Body of pancreas (tissue), 4 donors: ENCODE measurements at regions not wholly inside any gene's neighbourhood (a gene's known extent, or its start where the extent isn't known, plus 50 kb on each side); places are given as distances from the start of the nearest gene placed in this dataset.

Experiments used
- CTCF ChIP-seq, 7 experiments: fragments of 450-650 bp in 4 of 7; fragments of 200-600 bp in 3 of 7; sonication (generic) in 3 of 7; IDR thresholded peaks; one replicate each; pipeline ENCODE4 v1.5.1; 2016 to 2019; ENCODE audit warnings: antibody characterized with exemption in 7 of 7
- POLR2A ChIP-seq, 3 donors: fragments of 450-650 bp; IDR thresholded peaks; one replicate each; pipeline ENCODE4 v1.6.1; 2016; ENCODE audit warnings: antibody characterized with exemption in 3 of 3, mild to moderate bottlenecking in 2 of 3

GRCh38 chr2:198653311-198653710 is 804.4 kb downstream of the SATB2 start:
- TF ChIP-seq POLR2A (IDR thresholded peaks at IDR 0.05) (no peak), CTCF (IDR thresholded peaks at IDR 0.05) (no peak)
